H9 (cell line): ENCODE measurements at regions not wholly inside any gene's neighbourhood (a gene's known extent, or its start where the extent isn't known, plus 50 kb on each side); places are given as distances from the start of the nearest gene placed in this dataset.

Experiments
- DNase-seq: peaks from one replicate; pipeline ENCODE4 v3.0.0-alpha.2; 2017
- H2AFZ ChIP-seq: one replicate; pipeline ENCODE4 v1.6.1; 2013; ENCODE audit warnings: mild to moderate bottlenecking, low read length, control low read depth, moderate library complexity
- H2AK5ac ChIP-seq: 2 replicates; pipeline ENCODE4 v1.6.1; 2013; ENCODE audit warnings: low read length, control low read depth, mixed read lengths; ENCODE audit not compliant: insufficient read length
- H2BK120ac ChIP-seq: one replicate; pipeline ENCODE4 v1.6.1; 2013; ENCODE audit warnings: low read depth, mild to moderate bottlenecking, low read length, control low read depth, inconsistent platforms; ENCODE audit not compliant: poor library complexity, severe bottlenecking
- H2BK12ac ChIP-seq: 2 replicates; pipeline ENCODE4 v1.6.1; 2013; ENCODE audit warnings: low read length, control low read depth, mixed read lengths, low read depth; ENCODE audit not compliant: insufficient read length
- H2BK15ac ChIP-seq: 2 replicates; pipeline ENCODE4 v1.6.1; 2013; ENCODE audit warnings: low read depth, low read length, control low read depth
- H2BK20ac ChIP-seq: one replicate; pipeline ENCODE4 v1.6.1; 2013; ENCODE audit warnings: low read depth, mild to moderate bottlenecking, low read length, control low read depth, inconsistent platforms; ENCODE audit not compliant: poor library complexity, severe bottlenecking
- H2BK5ac ChIP-seq: 2 replicates; pipeline ENCODE4 v1.6.1; 2013; ENCODE audit warnings: low read length, control low read depth, mixed read lengths; ENCODE audit not compliant: insufficient read length
- H3K14ac ChIP-seq: 2 replicates; pipeline ENCODE4 v1.6.1; 2013; ENCODE audit warnings: low read length, control low read depth; ENCODE audit not compliant: insufficient read depth
- H3K18ac ChIP-seq: 2 replicates; pipeline ENCODE4 v1.6.1; 2013; ENCODE audit warnings: low read depth, mild to moderate bottlenecking, mixed read lengths, low read length, control low read depth; ENCODE audit not compliant: insufficient read length
- H3K23ac ChIP-seq: 2 replicates; pipeline ENCODE4 v1.6.1; 2013; ENCODE audit warnings: low read length, control low read depth, mixed read lengths, low read depth; ENCODE audit not compliant: insufficient read length
- H3K23me2 ChIP-seq: 2 replicates; pipeline ENCODE4 v1.6.1; 2013; ENCODE audit warnings: low read depth, mild to moderate bottlenecking, mixed read lengths, low read length, control low read depth; ENCODE audit not compliant: insufficient read length, poor library complexity, severe bottlenecking
- H3K27ac ChIP-seq: 2 replicates; pipeline ENCODE4 v1.5.1; 2013; ENCODE audit warnings: low read length, control low read depth, mixed read lengths, low read depth; ENCODE audit not compliant: insufficient read length
- H3K27me3 ChIP-seq: 2 replicates; pipeline ENCODE4 v1.6.1; 2013; ENCODE audit warnings: low read length, control low read depth, inconsistent platforms; ENCODE audit not compliant: insufficient read depth
- H3K4ac ChIP-seq: 2 replicates; pipeline ENCODE4 v1.6.1; 2013; ENCODE audit warnings: low read depth, mild to moderate bottlenecking, control low read depth, inconsistent platforms, low read length, moderate library complexity
- H3K4me1 ChIP-seq: 2 replicates; pipeline ENCODE4 v1.6.1; 2013; ENCODE audit warnings: low read length, control low read depth, inconsistent platforms; ENCODE audit not compliant: insufficient read depth
- H3K4me2 ChIP-seq: 2 replicates; pipeline ENCODE4 v1.6.1; 2013; ENCODE audit warnings: low read length, control low read depth, mixed read lengths; ENCODE audit not compliant: insufficient read length, insufficient read depth
- H3K56ac ChIP-seq: 2 replicates; pipeline ENCODE4 v1.6.1; 2013; ENCODE audit warnings: low read depth, mild to moderate bottlenecking, mixed read lengths, low read length, control low read depth; ENCODE audit not compliant: insufficient read length
- H3K79me1 ChIP-seq: 2 replicates; pipeline ENCODE4 v1.6.1; 2013; ENCODE audit warnings: low read depth, mild to moderate bottlenecking, moderate library complexity, low read length, control low read depth, inconsistent platforms; ENCODE audit not compliant: insufficient read depth, poor library complexity, severe bottlenecking
- H3K79me2 ChIP-seq: 2 replicates; pipeline ENCODE4 v1.6.1; 2013; ENCODE audit warnings: low read length, control low read depth, inconsistent platforms; ENCODE audit not compliant: insufficient read depth
- H3K9ac ChIP-seq: 2 replicates; pipeline ENCODE4 v1.6.1; 2013; ENCODE audit warnings: low read length, control low read depth, mixed read lengths; ENCODE audit not compliant: insufficient read length; ENCODE audit errors: extremely low read depth
- H3K9me3 ChIP-seq: one replicate; pipeline ENCODE4 v1.6.1; 2013; ENCODE audit warnings: low read depth, low read length, inconsistent platforms; ENCODE audit not compliant: control insufficient read depth
- H3T11ph ChIP-seq: one replicate; pipeline ENCODE4 v1.6.1; 2013; ENCODE audit warnings: mild to moderate bottlenecking, low read length, control low read depth, inconsistent platforms
- H4K20me1 ChIP-seq: one replicate; pipeline ENCODE4 v1.6.1; 2013; ENCODE audit not compliant: control insufficient read depth, insufficient read length, insufficient read depth
- H4K5ac ChIP-seq: 2 replicates; pipeline ENCODE4 v1.6.1; 2013; ENCODE audit warnings: low read depth, mild to moderate bottlenecking, mixed read lengths, low read length, control low read depth; ENCODE audit not compliant: insufficient read length
- H4K8ac ChIP-seq: replicated peaks from 2 replicates; pipeline ENCODE4 v1.6.1; 2013; ENCODE audit warnings: low read length, control low read depth, mixed read lengths, low read depth; ENCODE audit not compliant: insufficient read length
- H4K91ac ChIP-seq: 2 replicates; pipeline ENCODE4 v1.6.1; 2013; ENCODE audit warnings: low read depth, mild to moderate bottlenecking, moderate library complexity, mixed read lengths, low read length, control low read depth; ENCODE audit not compliant: insufficient read length
- H3K27ac Mint-ChIP-seq, 3 experiments: 2 replicates in 2 of 3; 3 replicates in 1 of 3; pipeline ENCODE4 v1.8.0; 2020 to 2021; ENCODE audit warnings: mixed read lengths in 3 of 3, mild to moderate bottlenecking in 1 of 3, moderate library complexity in 1 of 3
- H3K27me3 Mint-ChIP-seq: 2 replicates; pipeline ENCODE4 v1.8.0; 2021; ENCODE audit warnings: low read depth, mild to moderate bottlenecking, moderate library complexity, mixed read lengths
- H3K36me3 Mint-ChIP-seq, 3 experiments: 2 replicates in 2 of 3; 3 replicates in 1 of 3; pipeline ENCODE4 v1.8.0; 2020 to 2021; ENCODE audit warnings: low read depth in 3 of 3, mixed read lengths in 3 of 3; ENCODE audit not compliant: insufficient read depth in 1 of 3
- H3K4me1 Mint-ChIP-seq, 2 experiments: 2 replicates each; pipeline ENCODE4 v1.8.0; 2020; ENCODE audit warnings: mixed read lengths in 2 of 2
- H3K4me3 Mint-ChIP-seq, 2 experiments: 2 replicates in 1 of 2; 3 replicates in 1 of 2; pipeline ENCODE4 v1.8.0; 2020 to 2021; ENCODE audit warnings: mild to moderate bottlenecking in 2 of 2, mixed read lengths in 2 of 2, moderate library complexity in 1 of 2
- H3K9me3 Mint-ChIP-seq, 2 experiments: 2 replicates in 1 of 2; 3 replicates in 1 of 2; pipeline ENCODE4 v1.8.0; 2020; ENCODE audit warnings: mild to moderate bottlenecking in 2 of 2, mixed read lengths in 2 of 2, moderate library complexity in 1 of 2
- CTCF ChIP-seq: fragments of 200-600 bp; sonication (generic); conservative IDR thresholded peaks from 3 replicates; pipeline ENCODE4 v1.8.0; 2021; ENCODE audit warnings: antibody characterized with exemption, mild to moderate bottlenecking
- WGBS: extraction: QIAGEN DNeasy Blood & Tissue Kit; methylation state at CpG from one replicate; pipeline ENCODE4 v1.1.7; 2013; ENCODE audit warnings: missing lambda C conversion rate, low lambda C conversion rate, mixed read lengths; ENCODE audit not compliant: insufficient read length; ENCODE audit errors: extremely low coverage; 5-methylcytosine and 5-hydroxymethylcytosine counted together

DNA sequence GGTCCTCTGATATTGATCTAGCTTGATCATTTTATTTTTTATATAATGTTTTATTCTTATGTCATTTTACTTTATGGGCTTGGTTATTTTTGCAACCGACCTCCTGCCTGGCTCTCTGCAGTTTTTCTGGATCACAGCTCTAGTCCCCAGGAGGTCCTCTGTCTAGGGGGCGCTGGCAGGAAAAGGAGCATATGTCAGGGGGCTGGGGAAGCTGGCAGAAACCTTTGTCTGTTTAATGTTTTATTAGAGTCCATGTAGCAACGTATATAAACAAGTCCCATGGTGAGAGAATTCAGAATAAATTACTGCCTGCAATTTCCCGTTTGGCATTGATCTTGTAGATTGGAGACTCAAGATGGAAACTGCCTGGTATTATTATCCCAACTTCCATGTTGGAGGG lies 133.5 kb upstream of the ZBED5 start:
- WGBS: no CpG with 5 or more reads among the region's 4 CpGs
- Histone ChIP-seq H4K91ac (no peak overlapping the region), H3K14ac (no peak overlapping the region), H2BK15ac (no peak overlapping the region), H4K8ac (no peak overlapping the region), H3K23ac (no peak overlapping the region), H3K56ac (no peak overlapping the region), H3T11ph (no peak overlapping the region), H2BK12ac (no peak overlapping the region), H3K23me2 (no peaks in the 10 kb centered on the region), H3K27me3 (no peaks in the 10 kb centered on the region), H3K4me2 (no peak overlapping the region), H2BK5ac (no peak overlapping the region), H3K4me1 (no peaks in the 10 kb centered on the region), H2AK5ac (no peak overlapping the region), H2BK120ac (no peak overlapping the region), H4K20me1 (no peaks in the 10 kb centered on the region), H2AFZ (no peak overlapping the region), H3K18ac (no peak overlapping the region), H3K4ac (no peak overlapping the region), H3K9ac (no peak overlapping the region), H3K9me3 (no peaks in the 10 kb centered on the region), H2BK20ac (no peak overlapping the region), H3K27ac (no peak overlapping the region), H3K79me1 (no peaks in the 10 kb centered on the region), H3K79me2 (no peaks in the 10 kb centered on the region), H4K5ac (no peak overlapping the region)
- Mint-ChIP-seq H3K4me3 (no peak overlapping the region), H3K36me3 (0 out of 7 replicates have a peak, but pooled peaks cover 0 to 4% (median 0%) of the 10 kb centered on the region in 3 experiments), H3K27ac (no peak overlapping the region; a peak in 1 of 7 replicates), H3K9me3 (peaks cover 3 to 4% of the 10 kb centered on the region in 2 experiments; a peak in 3 of 5 replicates), H3K27me3 (peaks cover 4% of the 10 kb centered on the region; the same call in 1 of the 2 replicates), H3K4me1 (peaks cover 3 to 7% of the 10 kb centered on the region in 2 experiments; a peak in 3 of 4 replicates)
- no peak for DNase-seq
- TF ChIP-seq CTCF: no peak
